ENCODE measurements at regions not wholly inside any gene's neighbourhood (a gene's known extent, or its start where the extent isn't known, plus 50 kb on each side); places are given as distances from the start of the nearest gene placed in this dataset.

- Histone ChIP-seq H3K27me3 (no peaks in the 10 kb centered on the region), H3K79me2 (ENCODE audit: low read depth) (no peaks in the 10 kb centered on the region), H3K4me2 (no peak overlapping the region), H3K4me1 (no peaks in the 10 kb centered on the region), H3F3A (ENCODE audit: low read depth) (no peaks in the 10 kb centered on the region), H4K20me1 (ENCODE audit: low read depth) (no peaks in the 10 kb centered on the region), H3K4me3 (no peak overlapping the region), H3K36me3 (no peaks in the 10 kb centered on the region), H2AFZ (replicated peaks) (no peak overlapping the region), H3K9ac (no peak overlapping the region), H3K27ac (no peak overlapping the region), H3K9me3 (ENCODE audit: low read depth) (no peaks in the 10 kb centered on the region)
- Mint-ChIP-seq H3K27me3 (ENCODE audit: insufficient read depth, low read depth) (no peaks in the 10 kb centered on the region), H3K4me1 (no peaks in the 10 kb centered on the region), H3K9me3 (peaks cover 2% of the 10 kb centered on the region), H3K27ac (no peak overlapping the region), H3K4me3 (no peak overlapping the region), H3K36me3 (no peaks in the 10 kb centered on the region)
- TF ChIP-seq EZH2phosphoT487 (IDR thresholded peaks at IDR 0.05): no peak
- TF ChIP-seq CTCF (IDR thresholded peaks at IDR 0.05): no peak
- no peak for TF ChIP-seq EZH2 (IDR thresholded peaks at IDR 0.05)
- DNase-seq (ENCODE audit: low spot score): no peak
Observed at GRCh38 chr3:162512488-162512887, 1015.9 kb downstream of the OTOL1 start.

GRCh38 chr3:162517110-162517509 lies 1020.5 kb downstream of the OTOL1 start:
- H3K4me2 ChIP-seq: no peak overlapping the region
- H2AFZ ChIP-seq (replicated peaks): no peak overlapping the region
- H3K4me1 Mint-ChIP-seq: no peaks in the 10 kb centered on the region
- no peak overlapping the region for H3K27ac Mint-ChIP-seq
- H3K79me2 ChIP-seq (ENCODE audit: low read depth): no peaks in the 10 kb centered on the region
- no peak for DNase-seq (ENCODE audit: low spot score)
- H3F3A ChIP-seq (ENCODE audit: low read depth): no peaks in the 10 kb centered on the region
- peaks cover 2% of the 10 kb centered on the region for H3K9me3 Mint-ChIP-seq
- TF ChIP-seq EZH2phosphoT487 (IDR thresholded peaks at IDR 0.05): no peak
- TF ChIP-seq EZH2 (IDR thresholded peaks at IDR 0.05): no peak
- no peak for TF ChIP-seq CTCF (IDR thresholded peaks at IDR 0.05)
- no peak overlapping the region for H3K4me3 Mint-ChIP-seq
- H3K27me3 ChIP-seq: no peaks in the 10 kb centered on the region
- H3K4me3 ChIP-seq: no peak overlapping the region
- H3K27ac ChIP-seq: no peak overlapping the region
- H3K36me3 ChIP-seq: no peaks in the 10 kb centered on the region
- no peaks in the 10 kb centered on the region for H3K4me1 ChIP-seq
- no peaks in the 10 kb centered on the region for H3K36me3 Mint-ChIP-seq
- H4K20me1 ChIP-seq (ENCODE audit: low read depth): no peaks in the 10 kb centered on the region
- H3K9ac ChIP-seq: no peak overlapping the region
- H3K27me3 Mint-ChIP-seq (ENCODE audit: insufficient read depth, low read depth): no peaks in the 10 kb centered on the region
- no peaks in the 10 kb centered on the region for H3K9me3 ChIP-seq (ENCODE audit: low read depth)

GRCh38 chr3:162521669-162522068 lies 1025.1 kb downstream of the OTOL1 start:
- no peak overlapping the region for H3K4me3 Mint-ChIP-seq
- no peak overlapping the region for H3K27ac Mint-ChIP-seq
- Histone ChIP-seq H3K27ac (no peak overlapping the region), H3K4me1 (no peaks in the 10 kb centered on the region), H3K27me3 (no peaks in the 10 kb centered on the region), H3K36me3 (no peaks in the 10 kb centered on the region), H3K4me2 (no peak overlapping the region), H3K9ac (no peak overlapping the region), H2AFZ (replicated peaks) (no peak overlapping the region), H4K20me1 (ENCODE audit: low read depth) (no peaks in the 10 kb centered on the region), H3F3A (ENCODE audit: low read depth) (no peaks in the 10 kb centered on the region), H3K4me3 (no peak overlapping the region), H3K9me3 (ENCODE audit: low read depth) (no peaks in the 10 kb centered on the region), H3K79me2 (ENCODE audit: low read depth) (no peaks in the 10 kb centered on the region)
- H3K36me3 Mint-ChIP-seq: no peaks in the 10 kb centered on the region
- H3K4me1 Mint-ChIP-seq: no peaks in the 10 kb centered on the region
- no peaks in the 10 kb centered on the region for H3K9me3 Mint-ChIP-seq
- no peak for DNase-seq (ENCODE audit: low spot score)
- no peaks in the 10 kb centered on the region for H3K27me3 Mint-ChIP-seq (ENCODE audit: insufficient read depth, low read depth)
- no peak for TF ChIP-seq EZH2phosphoT487 (IDR thresholded peaks at IDR 0.05)
- no peak for TF ChIP-seq CTCF (IDR thresholded peaks at IDR 0.05)
- TF ChIP-seq EZH2 (IDR thresholded peaks at IDR 0.05): no peak
